ENCODE measurements at regions not wholly inside any gene's neighbourhood (a gene's known extent, or its start where the extent isn't known, plus 50 kb on each side); places are given as distances from the start of the nearest gene placed in this dataset.

GRCh38 chr14:53549956-53550355 lies 396.8 kb upstream of the DDHD1 start:
- TF ChIP-seq CTCF (IDR thresholded peaks at IDR 0.05) (no peak), POLR2A (IDR thresholded peaks at IDR 0.05) (no peak)

Data from thyroid gland (tissue), 4 donors.